ENCODE measurements at regions not wholly inside any gene's neighbourhood (a gene's known extent, or its start where the extent isn't known, plus 50 kb on each side); places are given as distances from the start of the nearest gene placed in this dataset.

- WGBS, 2 donors = 59 to 86% methylated on average over 1 of the region's 1 CpG
Observed at GRCh38 chr14:39558525-39558924, 126.3 kb upstream of the FBXO33 start.

GRCh38 chr14:39555749-39556148 lies 123.5 kb upstream of the FBXO33 start:
- DNase-seq (ENCODE audit: low spot score in 2 of 2) = no peak
- whole genome bisulfite sequencing, 2 donors = 69 to 77% methylated on average over 4 of the region's 4 CpGs
- intact Hi-C loops (cut with DNase I; ENCODE audit: low total_unique reads) = no loop called here
- no peak for TF ChIP-seq POLR2A (IDR thresholded peaks at IDR 0.05)
- no peak for TF ChIP-seq CTCF (IDR thresholded peaks at IDR 0.05)
- H3K4me3 ChIP-seq (ENCODE audit: low read depth, poor library complexity, severe bottlenecking) = no peak overlapping the region

More at GRCh38 chr14:39558525-39558924, 126.3 kb upstream of the FBXO33 start:
- no peak for DNase-seq (ENCODE audit: low spot score in 2 of 2)
- H3K4me3 ChIP-seq (ENCODE audit: low read depth, poor library complexity, severe bottlenecking) = no peak overlapping the region
- intact Hi-C loops (cut with DNase I; ENCODE audit: low total_unique reads) = no loop called here
- TF ChIP-seq CTCF (IDR thresholded peaks at IDR 0.05) (no peak), POLR2A (IDR thresholded peaks at IDR 0.05) (no peak)

- intact Hi-C loops (cut with DNase I; ENCODE audit: low total_unique reads) = no loop called here
- 72% methylated on average over 5 of the region's 5 CpGs for WGBS, 2 donors
- TF ChIP-seq POLR2A (IDR thresholded peaks at IDR 0.05) (no peak), CTCF (IDR thresholded peaks at IDR 0.05) (no peak)
- DNase-seq (ENCODE audit: low spot score in 2 of 2) = no peak
- H3K4me3 ChIP-seq (ENCODE audit: low read depth, poor library complexity, severe bottlenecking) = no peak overlapping the region
Observed at GRCh38 chr14:39554576-39554975, 122.3 kb upstream of the FBXO33 start.

GRCh38 chr14:39548358-39548757 lies 116.1 kb upstream of the FBXO33 start:
- WGBS, 2 donors = 68 to 73% methylated on average over 4 of the region's 4 CpGs
- intact Hi-C loops (cut with DNase I; ENCODE audit: low total_unique reads) = no loop called here
- TF ChIP-seq CTCF (IDR thresholded peaks at IDR 0.05) = no peak
- TF ChIP-seq POLR2A (IDR thresholded peaks at IDR 0.05) = no peak
- no peak for DNase-seq (ENCODE audit: low spot score in 2 of 2)
- H3K4me3 ChIP-seq (ENCODE audit: low read depth, poor library complexity, severe bottlenecking) = no peak overlapping the region

GRCh38 chr14:39547845-39548244 lies 115.6 kb upstream of the FBXO33 start:
- no peak overlapping the region for H3K4me3 ChIP-seq (ENCODE audit: low read depth, poor library complexity, severe bottlenecking)
- no peak for TF ChIP-seq POLR2A (IDR thresholded peaks at IDR 0.05)
- TF ChIP-seq CTCF (IDR thresholded peaks at IDR 0.05) = no peak
- intact Hi-C loops (cut with DNase I; ENCODE audit: low total_unique reads) = no loop called here
- 61 to 69% methylated on average over 3 of the region's 3 CpGs for WGBS, 2 donors
- no peak for DNase-seq (ENCODE audit: low spot score in 2 of 2)

- DNase-seq (ENCODE audit: low spot score in 2 of 2) = no peak
- no peak overlapping the region for H3K4me3 ChIP-seq (ENCODE audit: low read depth, poor library complexity, severe bottlenecking)
- no peak for TF ChIP-seq CTCF (IDR thresholded peaks at IDR 0.05)
- intact Hi-C loops (cut with DNase I; ENCODE audit: low total_unique reads) = no loop called here
- WGBS, 2 donors = 43 to 63% methylated on average over 1 of the region's 1 CpG
Observed at GRCh38 chr14:39505812-39506211, 73.6 kb upstream of the FBXO33 start.
